GM12878 (cell line): ENCODE measurements at regions not wholly inside any gene's neighbourhood (a gene's known extent, or its start where the extent isn't known, plus 50 kb on each side); places are given as distances from the start of the nearest gene placed in this dataset.

Source experiments
- ATAC-seq: fragments of 200-7000 bp; cut with Tn5 transposase; 3 replicates; pipeline ENCODE4 v1.9.1; 2020; ENCODE audit warnings: mild to moderate bottlenecking, moderate library complexity
- BruUV-seq: library from RNA; stranded (reverse); fragments of 400-500 nt; replicated peaks from 2 replicates; lab custom pipeline; 2021; lab: Mats Ljungman, UMichigan
- CTCF ChIA-PET: fragments of 300-600 bp; sonication (Branson Sonifier 250); formaldehyde crosslinking; extraction: SDS; loops from one replicate; lab custom pipeline; 2021; ENCODE audit warnings: inconsistent platforms; lab: Yijun Ruan, JAX
- POLR2A ChIA-PET: fragments of 350-600 bp; formaldehyde crosslinking; extraction: SDS; loops from one replicate; lab custom pipeline; 2021; ENCODE audit warnings: inconsistent platforms; lab: Charles Lee
- RAD21 ChIA-PET: fragments of 300-600 bp; sonication (Branson Sonifier 250); formaldehyde crosslinking; loops from one replicate; lab custom pipeline; 2023; ENCODE audit warnings: antibody characterized with exemption; ENCODE audit not compliant: unreplicated experiment; lab: Charles Lee
- SMC1A ChIA-PET: fragments of 300-600 bp; sonication (Branson Sonifier 250); formaldehyde crosslinking; loops from one replicate; lab custom pipeline; 2023; ENCODE audit not compliant: unreplicated experiment, uncharacterized antibody; lab: Charles Lee
- DNase-seq: peaks from one replicate; pipeline ENCODE4 v3.0.0-alpha.2; 2011; ENCODE audit warnings: low read depth, low spot score
- FAIRE-seq: peaks from 3 replicates; lab custom pipeline; 2011; peaks lifted over from hg19 to GRCh38; lab: Jason Lieb, UNC
- H2AFZ ChIP-seq: 2 replicates; pipeline ENCODE4 v1.6.0; 2011; ENCODE audit warnings: low read depth, low read length, control low read depth; ENCODE audit not compliant: control insufficient read depth
- H3K27ac ChIP-seq: 2 replicates; pipeline ENCODE4 v1.5.1; 2011; ENCODE audit warnings: control low read depth; ENCODE audit not compliant: control insufficient read depth, insufficient read depth
- H3K27me3 ChIP-seq, 2 experiments: replicated peaks in 1 of 2; 2 replicates each; pipeline versions ENCODE4 v1.6.0 to v1.6.1; 2011; ENCODE audit warnings: low read length in 1 of 2; ENCODE audit not compliant: control insufficient read depth in 2 of 2, insufficient read depth in 2 of 2
- H3K36me3 ChIP-seq, 2 experiments: 2 replicates each; pipeline ENCODE4 v1.5.1; 2011; ENCODE audit warnings: low read length in 1 of 2; ENCODE audit not compliant: control insufficient read depth in 2 of 2, insufficient read depth in 2 of 2
- H3K4me1 ChIP-seq: 2 replicates; pipeline ENCODE4 v1.6.1; 2011; ENCODE audit warnings: mild to moderate bottlenecking, low read length, moderate library complexity, mixed read lengths; ENCODE audit not compliant: control insufficient read depth, insufficient read depth
- H3K4me2 ChIP-seq: 2 replicates; pipeline ENCODE4 v1.6.0; 2011; ENCODE audit warnings: control low read depth; ENCODE audit not compliant: control insufficient read depth, insufficient read depth
- H3K4me3 ChIP-seq: fragments of 200-600 bp; sonication (generic); 2 replicates; pipeline ENCODE4 v1.5.1; 2016
- H3K79me2 ChIP-seq: 2 replicates; pipeline ENCODE4 v1.6.0; 2011; ENCODE audit warnings: low read length; ENCODE audit not compliant: control insufficient read depth, insufficient read depth
- H3K9ac ChIP-seq: 2 replicates; pipeline ENCODE4 v1.8.0; 2011; ENCODE audit warnings: low read length, control low read depth, mixed read lengths; ENCODE audit not compliant: control insufficient read depth, insufficient read depth
- H3K9me3 ChIP-seq: replicated peaks from 3 replicates; pipeline ENCODE4 v1.5.1; 2011; ENCODE audit warnings: mild to moderate bottlenecking, low read length; ENCODE audit not compliant: control insufficient read depth, insufficient read depth
- H4K20me1 ChIP-seq: 2 replicates; pipeline ENCODE4 v1.6.0; 2011; ENCODE audit not compliant: control insufficient read depth, insufficient read depth
- ASH2L ChIP-seq: fragments of 300-600, 200-600 bp; sonication (generic); IDR thresholded peaks from 2 replicates; pipeline ENCODE4 v1.6.1; 2017; ENCODE audit warnings: low read depth, mild to moderate bottlenecking, borderline replicate concordance
- CHD2 ChIP-seq: IDR thresholded peaks from 2 replicates; pipeline ENCODE4 v1.6.1; 2011; ENCODE audit warnings: low read depth, low read length, improper control_type of control experiment, borderline replicate concordance
- HDGF ChIP-seq: fragments of 450-650 bp; IDR thresholded peaks from 2 replicates; pipeline ENCODE4 v1.6.1; 2016; ENCODE audit warnings: antibody characterized with exemption
- PBX3 ChIP-seq: IDR thresholded peaks from 2 replicates; pipeline ENCODE4 v1.6.1; 2011; ENCODE audit warnings: mild to moderate bottlenecking, low read depth, low read length, moderate library complexity; ENCODE audit not compliant: insufficient replicate concordance
- RBBP5 ChIP-seq: fragments of 200-600 bp; sonication (generic); conservative IDR thresholded peaks from 2 replicates; pipeline ENCODE4 v1.6.1; 2016
- YBX1 ChIP-seq: fragments of 450-650 bp; IDR thresholded peaks from 2 replicates; pipeline ENCODE4 v1.6.1; 2016; ENCODE audit warnings: antibody characterized with exemption
- WGBS: methylation state at CpG from one replicate; pipeline ENCODE4 v1.1.6; 2016; ENCODE audit warnings: low lambda C conversion rate; ENCODE audit not compliant: insufficient replicate concordance, insufficient coverage; ENCODE audit errors: missing lambda C conversion rate; 5-methylcytosine and 5-hydroxymethylcytosine counted together
- in situ Hi-C: fragments of 300-500 bp; cut with MboI; formaldehyde crosslinking; loops from 9 replicates; pipeline ENCODE4 v1.14.3; 2018; ENCODE audit warnings: mixed read lengths
- intact Hi-C: fragments of 100-400 bp; cut with micrococcal nuclease; formaldehyde crosslinking; loops from one replicate; pipeline ENCODE4 v1.14.2; 2022; ENCODE audit not compliant: unreplicated experiment
- TF ChIP-seq, protein P1 (sequence below): fragments of 450-650 bp; formaldehyde crosslinking; IDR thresholded peaks from 2 replicates; pipeline ENCODE4 v1.4.0; 2020; ENCODE audit warnings: mild to moderate bottlenecking, moderate library complexity
- TF ChIP-seq, protein P2 (sequence below): fragments of 450-650 bp; IDR thresholded peaks from 2 replicates; pipeline ENCODE4 v1.6.1; 2017; ENCODE audit warnings: mild to moderate bottlenecking

DNA sequence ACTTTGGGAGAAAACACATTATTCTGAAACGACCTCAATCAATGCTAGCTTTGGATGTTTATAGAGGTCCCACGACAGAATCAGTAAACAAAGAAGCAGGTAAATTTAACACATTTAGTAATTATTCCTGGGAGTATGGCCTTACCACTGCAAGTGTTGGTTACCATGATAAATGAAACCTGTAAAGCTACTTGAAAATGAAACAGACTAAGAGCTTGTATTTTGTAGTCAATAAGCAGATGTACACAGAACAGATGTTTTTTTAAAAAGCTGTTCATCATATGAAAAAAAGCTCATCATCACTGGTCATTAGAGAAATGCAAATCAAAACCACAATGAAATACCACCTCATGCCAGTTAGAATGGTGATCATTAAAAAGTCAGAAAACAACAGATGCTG is 295.3 kb upstream of the XYLT1 start:
- no peak overlapping the region for H3K9ac ChIP-seq
- H3K4me3 ChIP-seq = no peak overlapping the region
- no TSS peak for BruUV-seq
- RAD21 ChIA-PET = no interaction called here
- H3K36me3 ChIP-seq = no peaks in the 10 kb centered on the region
- no peak overlapping the region for H3K27ac ChIP-seq
- intact Hi-C loops = no loop called here
- H2AFZ ChIP-seq = no peak overlapping the region
- TF ChIP-seq HDGF (no peak), ASH2L (no peak)
- TF ChIP-seq, all 136 proteins: peak for 0
- ChIA-PET POLR2A (no interaction called here), SMC1A (no interaction called here), CTCF (no interaction called here)
- no peaks in the 10 kb centered on the region for H3K27me3 ChIP-seq
- DNase-seq (no peak), FAIRE-seq (no peak), ATAC-seq (no peak)
- in situ Hi-C loops = no loop called here
- H3K4me1 ChIP-seq = no peaks in the 10 kb centered on the region
- no peak overlapping the region for H3K4me2 ChIP-seq
- no peaks in the 10 kb centered on the region for H4K20me1 ChIP-seq
- 2% methylated on average over 2 of the region's 2 CpGs for WGBS
- no peaks in the 10 kb centered on the region for H3K9me3 ChIP-seq
- no peaks in the 10 kb centered on the region for H3K79me2 ChIP-seq

DNA sequence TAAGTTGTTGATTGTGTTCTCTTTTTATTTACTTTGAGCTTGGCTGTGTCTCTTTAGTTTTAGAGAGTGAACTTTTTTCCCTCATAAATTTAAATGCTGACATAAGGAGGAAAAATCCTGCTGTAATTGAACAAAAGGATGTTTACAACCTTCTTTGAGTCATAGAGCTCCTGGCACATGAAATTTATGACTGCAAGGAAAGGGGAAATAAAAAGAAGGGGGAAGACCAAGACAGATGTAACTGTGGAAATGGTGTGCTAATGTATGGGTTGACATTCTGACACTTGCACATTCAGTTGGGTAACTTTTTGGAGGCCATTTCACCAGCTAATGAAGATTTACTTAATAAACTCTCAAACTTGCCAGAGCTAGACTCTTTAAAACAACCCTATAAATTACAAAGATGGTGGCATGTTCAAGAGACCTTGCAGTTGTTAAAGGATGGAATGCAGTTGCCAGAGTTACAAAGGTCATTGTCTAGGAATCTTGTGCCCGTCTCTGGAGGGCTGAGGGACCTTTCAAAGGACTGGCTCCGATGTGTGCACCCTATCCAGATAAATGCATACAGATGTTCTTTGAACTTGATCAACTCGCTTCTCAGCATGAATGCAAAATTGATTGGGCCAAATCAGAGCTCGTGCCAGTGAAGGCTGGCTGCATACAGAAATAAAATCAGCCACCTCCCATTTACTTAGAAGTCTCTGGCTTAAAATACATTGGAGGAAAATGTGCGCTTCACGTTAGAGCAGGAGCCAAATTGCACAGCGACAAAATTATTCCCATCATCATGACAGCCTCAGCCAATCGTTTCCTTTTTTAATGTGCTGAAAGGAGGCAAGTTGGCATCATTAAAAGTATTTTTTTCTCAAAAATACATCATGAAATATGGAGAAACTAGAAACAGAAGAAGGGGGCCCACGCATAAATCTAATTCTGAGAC is 289.0 kb upstream of the XYLT1 start:
- Histone ChIP-seq H3K9me3 (no peaks in the 10 kb centered on the region), H3K9ac (no peak overlapping the region), H3K27me3 (no peaks in the 10 kb centered on the region), H3K36me3 (no peaks in the 10 kb centered on the region), H3K4me2 (no peak overlapping the region), H4K20me1 (no peaks in the 10 kb centered on the region), H3K4me3 (no peak overlapping the region), H3K4me1 (no peaks in the 10 kb centered on the region), H3K27ac (no peak overlapping the region), H3K79me2 (no peaks in the 10 kb centered on the region), H2AFZ (no peak overlapping the region)
- no TSS peak for BruUV-seq
- RAD21 ChIA-PET = no interaction called here
- intact Hi-C loops = no loop called here
- no peak for DNase-seq
- WGBS = 40% methylated on average over 9 of the region's 9 CpGs
- CTCF ChIA-PET = no interaction called here
- ATAC-seq = no peak
- POLR2A ChIA-PET = no interaction called here
- SMC1A ChIA-PET = no interaction called here
- FAIRE-seq = no peak
- in situ Hi-C loops = no loop called here
- TF ChIP-seq PBX3 = no peak
- TF ChIP-seq CHD2 = no peak
- TF ChIP-seq, protein P1, sequence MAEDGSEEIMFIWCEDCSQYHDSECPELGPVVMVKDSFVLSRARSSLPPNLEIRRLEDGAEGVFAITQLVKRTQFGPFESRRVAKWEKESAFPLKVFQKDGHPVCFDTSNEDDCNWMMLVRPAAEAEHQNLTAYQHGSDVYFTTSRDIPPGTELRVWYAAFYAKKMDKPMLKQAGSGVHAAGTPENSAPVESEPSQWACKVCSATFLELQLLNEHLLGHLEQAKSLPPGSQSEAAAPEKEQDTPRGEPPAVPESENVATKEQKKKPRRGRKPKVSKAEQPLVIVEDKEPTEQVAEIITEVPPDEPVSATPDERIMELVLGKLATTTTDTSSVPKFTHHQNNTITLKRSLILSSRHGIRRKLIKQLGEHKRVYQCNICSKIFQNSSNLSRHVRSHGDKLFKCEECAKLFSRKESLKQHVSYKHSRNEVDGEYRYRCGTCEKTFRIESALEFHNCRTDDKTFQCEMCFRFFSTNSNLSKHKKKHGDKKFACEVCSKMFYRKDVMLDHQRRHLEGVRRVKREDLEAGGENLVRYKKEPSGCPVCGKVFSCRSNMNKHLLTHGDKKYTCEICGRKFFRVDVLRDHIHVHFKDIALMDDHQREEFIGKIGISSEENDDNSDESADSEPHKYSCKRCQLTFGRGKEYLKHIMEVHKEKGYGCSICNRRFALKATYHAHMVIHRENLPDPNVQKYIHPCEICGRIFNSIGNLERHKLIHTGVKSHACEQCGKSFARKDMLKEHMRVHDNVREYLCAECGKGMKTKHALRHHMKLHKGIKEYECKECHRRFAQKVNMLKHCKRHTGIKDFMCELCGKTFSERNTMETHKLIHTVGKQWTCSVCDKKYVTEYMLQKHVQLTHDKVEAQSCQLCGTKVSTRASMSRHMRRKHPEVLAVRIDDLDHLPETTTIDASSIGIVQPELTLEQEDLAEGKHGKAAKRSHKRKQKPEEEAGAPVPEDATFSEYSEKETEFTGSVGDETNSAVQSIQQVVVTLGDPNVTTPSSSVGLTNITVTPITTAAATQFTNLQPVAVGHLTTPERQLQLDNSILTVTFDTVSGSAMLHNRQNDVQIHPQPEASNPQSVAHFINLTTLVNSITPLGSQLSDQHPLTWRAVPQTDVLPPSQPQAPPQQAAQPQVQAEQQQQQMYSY (CRISPR knock-in tag) = no peak
- no peak for TF ChIP-seq YBX1
- TF ChIP-seq RBBP5 = no peak
- TF ChIP-seq, protein P2, sequence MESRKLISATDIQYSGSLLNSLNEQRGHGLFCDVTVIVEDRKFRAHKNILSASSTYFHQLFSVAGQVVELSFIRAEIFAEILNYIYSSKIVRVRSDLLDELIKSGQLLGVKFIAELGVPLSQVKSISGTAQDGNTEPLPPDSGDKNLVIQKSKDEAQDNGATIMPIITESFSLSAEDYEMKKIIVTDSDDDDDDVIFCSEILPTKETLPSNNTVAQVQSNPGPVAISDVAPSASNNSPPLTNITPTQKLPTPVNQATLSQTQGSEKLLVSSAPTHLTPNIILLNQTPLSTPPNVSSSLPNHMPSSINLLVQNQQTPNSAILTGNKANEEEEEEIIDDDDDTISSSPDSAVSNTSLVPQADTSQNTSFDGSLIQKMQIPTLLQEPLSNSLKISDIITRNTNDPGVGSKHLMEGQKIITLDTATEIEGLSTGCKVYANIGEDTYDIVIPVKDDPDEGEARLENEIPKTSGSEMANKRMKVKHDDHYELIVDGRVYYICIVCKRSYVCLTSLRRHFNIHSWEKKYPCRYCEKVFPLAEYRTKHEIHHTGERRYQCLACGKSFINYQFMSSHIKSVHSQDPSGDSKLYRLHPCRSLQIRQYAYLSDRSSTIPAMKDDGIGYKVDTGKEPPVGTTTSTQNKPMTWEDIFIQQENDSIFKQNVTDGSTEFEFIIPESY = no peak
